ENCODE measurements at regions not wholly inside any gene's neighbourhood (a gene's known extent, or its start where the extent isn't known, plus 50 kb on each side); places are given as distances from the start of the nearest gene placed in this dataset.

DNA sequence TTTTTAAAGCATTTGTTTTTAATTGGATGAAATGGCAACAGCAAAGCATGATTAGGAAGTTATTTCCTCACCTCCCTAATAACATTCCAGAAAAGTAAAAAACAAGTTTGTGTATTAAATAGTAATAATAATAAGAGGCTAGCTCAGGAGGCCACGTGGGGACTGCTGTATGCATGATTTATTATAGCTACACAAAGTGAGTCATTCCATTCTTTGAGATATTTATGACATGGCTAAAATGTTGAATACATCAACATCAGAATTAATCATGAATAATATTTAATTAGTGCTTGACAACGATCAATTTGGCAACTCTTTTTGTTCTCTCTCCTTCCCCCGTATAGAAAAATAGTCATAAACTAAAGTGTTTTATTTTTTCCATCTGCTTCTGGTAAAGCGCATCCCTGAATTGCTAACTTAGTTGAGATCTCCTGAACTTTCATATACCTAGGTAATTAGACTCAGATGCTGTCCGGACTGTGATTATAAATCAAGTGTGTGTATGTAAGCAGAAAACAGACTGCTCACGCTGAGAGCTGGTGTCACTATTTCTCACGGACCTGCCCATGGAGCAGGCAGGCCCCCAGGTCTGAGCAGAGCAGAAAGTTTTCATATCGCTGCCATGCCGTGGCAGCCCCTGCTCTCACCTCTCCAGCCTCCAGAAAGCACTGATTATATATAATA lies 125.7 kb downstream of the WT1 start:
- Mint-ChIP-seq H3K36me3 (ENCODE audit: low read depth) (no peaks in the 10 kb centered on the region), H3K27me3 (ENCODE audit: insufficient read depth, low read depth, poor library complexity) (peaks cover 7% of the 10 kb centered on the region), H3K4me3 (no peak overlapping the region), H3K4me1 (peaks cover 15% of the 10 kb centered on the region), H3K27ac (no peak overlapping the region), H3K9me3 (no peaks in the 10 kb centered on the region)
- H3K4me1 ChIP-seq (ENCODE audit: insufficient read depth) = no peaks in the 10 kb centered on the region; the same call in 1 of the 2 replicates
- no peaks in the 10 kb centered on the region for H3K36me3 ChIP-seq (ENCODE audit: insufficient read depth)
- H3K9me2 ChIP-seq (ENCODE audit: insufficient read depth) = no peaks in the 10 kb centered on the region
- H2AFZ ChIP-seq = no peak overlapping the region
- no peaks in the 10 kb centered on the region for H3K79me2 ChIP-seq (replicated peaks; ENCODE audit: insufficient read depth)
- no peaks in the 10 kb centered on the region for H4K20me1 ChIP-seq (replicated peaks; ENCODE audit: insufficient read depth)
- no peak overlapping the region for H3K27ac ChIP-seq (ENCODE audit: low read depth)
- no peak overlapping the region for H3K4me2 ChIP-seq
- TF ChIP-seq EZH2phosphoT487 (IDR thresholded peaks at IDR 0.05; ENCODE audit: unreplicated experiment) = no peak
- TF ChIP-seq ZNF114 (CRISPR knock-in tag; IDR thresholded peaks at IDR 0.05) = no peak
- no peak for TF ChIP-seq ZNF331 (CRISPR knock-in tag; IDR thresholded peaks at IDR 0.05; ENCODE audit: low read depth)
- TF ChIP-seq NANOG (IDR thresholded peaks at IDR 0.05; ENCODE audit: borderline replicate concordance) = no peak
- TF ChIP-seq JUNB (IDR thresholded peaks at IDR 0.05; ENCODE audit: unreplicated experiment) = no peak
- no peak for TF ChIP-seq EZH2 (IDR thresholded peaks at IDR 0.05; ENCODE audit: low read depth, unreplicated experiment)
- TF ChIP-seq, protein P1, sequence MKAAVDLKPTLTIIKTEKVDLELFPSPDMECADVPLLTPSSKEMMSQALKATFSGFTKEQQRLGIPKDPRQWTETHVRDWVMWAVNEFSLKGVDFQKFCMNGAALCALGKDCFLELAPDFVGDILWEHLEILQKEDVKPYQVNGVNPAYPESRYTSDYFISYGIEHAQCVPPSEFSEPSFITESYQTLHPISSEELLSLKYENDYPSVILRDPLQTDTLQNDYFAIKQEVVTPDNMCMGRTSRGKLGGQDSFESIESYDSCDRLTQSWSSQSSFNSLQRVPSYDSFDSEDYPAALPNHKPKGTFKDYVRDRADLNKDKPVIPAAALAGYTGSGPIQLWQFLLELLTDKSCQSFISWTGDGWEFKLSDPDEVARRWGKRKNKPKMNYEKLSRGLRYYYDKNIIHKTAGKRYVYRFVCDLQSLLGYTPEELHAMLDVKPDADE (IDR thresholded peaks at IDR 0.05) = no peak
- TF ChIP-seq POLR2AphosphoS5 (IDR thresholded peaks at IDR 0.05; ENCODE audit: low read depth) = no peak
- TF ChIP-seq STAT1 (IDR thresholded peaks at IDR 0.05; ENCODE audit: unreplicated experiment) = no peak
- DNase-seq (ENCODE audit: low spot score) (no peak), ATAC-seq (no peak)
- H3F3A ChIP-seq (replicated peaks; ENCODE audit: low read depth) = no peaks in the 10 kb centered on the region
- no peaks in the 10 kb centered on the region for H3K27me3 ChIP-seq (ENCODE audit: insufficient read depth)
- no peak overlapping the region for H3K4me3 ChIP-seq

DNA sequence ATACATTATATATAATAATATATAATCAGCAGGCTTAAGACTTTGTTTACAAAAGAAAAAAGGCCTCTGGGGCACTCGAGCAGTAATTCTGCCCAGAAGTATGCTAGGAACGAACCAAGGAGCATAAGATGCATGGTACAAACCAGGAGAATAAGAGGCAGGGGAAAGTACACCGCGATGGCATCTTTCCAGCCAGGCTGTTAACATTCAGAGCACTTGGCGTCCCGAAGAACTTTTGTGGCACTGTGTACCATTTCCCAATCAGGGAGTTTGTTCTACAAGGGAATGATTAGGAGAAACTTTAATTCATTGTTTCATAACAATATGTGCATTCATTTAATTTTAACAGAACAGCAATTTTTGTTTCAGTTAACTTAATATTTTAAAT lies 125.1 kb downstream of the WT1 start:
- no peak overlapping the region for H2AFZ ChIP-seq
- no peaks in the 10 kb centered on the region; the same call in 1 of the 2 replicates for H3K4me1 ChIP-seq (ENCODE audit: insufficient read depth)
- H3K4me2 ChIP-seq = no peak overlapping the region
- no peaks in the 10 kb centered on the region for H3K27me3 ChIP-seq (ENCODE audit: insufficient read depth)
- H3K9me3 Mint-ChIP-seq = no peaks in the 10 kb centered on the region
- DNase-seq (ENCODE audit: low spot score) (no peak), ATAC-seq (no peak)
- TF ChIP-seq NANOG (IDR thresholded peaks at IDR 0.05; ENCODE audit: borderline replicate concordance) (no peak), ZNF114 (CRISPR knock-in tag; IDR thresholded peaks at IDR 0.05) (no peak), EZH2phosphoT487 (IDR thresholded peaks at IDR 0.05; ENCODE audit: unreplicated experiment) (no peak), POLR2AphosphoS5 (IDR thresholded peaks at IDR 0.05; ENCODE audit: low read depth) (no peak), JUNB (IDR thresholded peaks at IDR 0.05; ENCODE audit: unreplicated experiment) (no peak), EZH2 (IDR thresholded peaks at IDR 0.05; ENCODE audit: low read depth, unreplicated experiment) (no peak)
- TF ChIP-seq, protein P2, sequence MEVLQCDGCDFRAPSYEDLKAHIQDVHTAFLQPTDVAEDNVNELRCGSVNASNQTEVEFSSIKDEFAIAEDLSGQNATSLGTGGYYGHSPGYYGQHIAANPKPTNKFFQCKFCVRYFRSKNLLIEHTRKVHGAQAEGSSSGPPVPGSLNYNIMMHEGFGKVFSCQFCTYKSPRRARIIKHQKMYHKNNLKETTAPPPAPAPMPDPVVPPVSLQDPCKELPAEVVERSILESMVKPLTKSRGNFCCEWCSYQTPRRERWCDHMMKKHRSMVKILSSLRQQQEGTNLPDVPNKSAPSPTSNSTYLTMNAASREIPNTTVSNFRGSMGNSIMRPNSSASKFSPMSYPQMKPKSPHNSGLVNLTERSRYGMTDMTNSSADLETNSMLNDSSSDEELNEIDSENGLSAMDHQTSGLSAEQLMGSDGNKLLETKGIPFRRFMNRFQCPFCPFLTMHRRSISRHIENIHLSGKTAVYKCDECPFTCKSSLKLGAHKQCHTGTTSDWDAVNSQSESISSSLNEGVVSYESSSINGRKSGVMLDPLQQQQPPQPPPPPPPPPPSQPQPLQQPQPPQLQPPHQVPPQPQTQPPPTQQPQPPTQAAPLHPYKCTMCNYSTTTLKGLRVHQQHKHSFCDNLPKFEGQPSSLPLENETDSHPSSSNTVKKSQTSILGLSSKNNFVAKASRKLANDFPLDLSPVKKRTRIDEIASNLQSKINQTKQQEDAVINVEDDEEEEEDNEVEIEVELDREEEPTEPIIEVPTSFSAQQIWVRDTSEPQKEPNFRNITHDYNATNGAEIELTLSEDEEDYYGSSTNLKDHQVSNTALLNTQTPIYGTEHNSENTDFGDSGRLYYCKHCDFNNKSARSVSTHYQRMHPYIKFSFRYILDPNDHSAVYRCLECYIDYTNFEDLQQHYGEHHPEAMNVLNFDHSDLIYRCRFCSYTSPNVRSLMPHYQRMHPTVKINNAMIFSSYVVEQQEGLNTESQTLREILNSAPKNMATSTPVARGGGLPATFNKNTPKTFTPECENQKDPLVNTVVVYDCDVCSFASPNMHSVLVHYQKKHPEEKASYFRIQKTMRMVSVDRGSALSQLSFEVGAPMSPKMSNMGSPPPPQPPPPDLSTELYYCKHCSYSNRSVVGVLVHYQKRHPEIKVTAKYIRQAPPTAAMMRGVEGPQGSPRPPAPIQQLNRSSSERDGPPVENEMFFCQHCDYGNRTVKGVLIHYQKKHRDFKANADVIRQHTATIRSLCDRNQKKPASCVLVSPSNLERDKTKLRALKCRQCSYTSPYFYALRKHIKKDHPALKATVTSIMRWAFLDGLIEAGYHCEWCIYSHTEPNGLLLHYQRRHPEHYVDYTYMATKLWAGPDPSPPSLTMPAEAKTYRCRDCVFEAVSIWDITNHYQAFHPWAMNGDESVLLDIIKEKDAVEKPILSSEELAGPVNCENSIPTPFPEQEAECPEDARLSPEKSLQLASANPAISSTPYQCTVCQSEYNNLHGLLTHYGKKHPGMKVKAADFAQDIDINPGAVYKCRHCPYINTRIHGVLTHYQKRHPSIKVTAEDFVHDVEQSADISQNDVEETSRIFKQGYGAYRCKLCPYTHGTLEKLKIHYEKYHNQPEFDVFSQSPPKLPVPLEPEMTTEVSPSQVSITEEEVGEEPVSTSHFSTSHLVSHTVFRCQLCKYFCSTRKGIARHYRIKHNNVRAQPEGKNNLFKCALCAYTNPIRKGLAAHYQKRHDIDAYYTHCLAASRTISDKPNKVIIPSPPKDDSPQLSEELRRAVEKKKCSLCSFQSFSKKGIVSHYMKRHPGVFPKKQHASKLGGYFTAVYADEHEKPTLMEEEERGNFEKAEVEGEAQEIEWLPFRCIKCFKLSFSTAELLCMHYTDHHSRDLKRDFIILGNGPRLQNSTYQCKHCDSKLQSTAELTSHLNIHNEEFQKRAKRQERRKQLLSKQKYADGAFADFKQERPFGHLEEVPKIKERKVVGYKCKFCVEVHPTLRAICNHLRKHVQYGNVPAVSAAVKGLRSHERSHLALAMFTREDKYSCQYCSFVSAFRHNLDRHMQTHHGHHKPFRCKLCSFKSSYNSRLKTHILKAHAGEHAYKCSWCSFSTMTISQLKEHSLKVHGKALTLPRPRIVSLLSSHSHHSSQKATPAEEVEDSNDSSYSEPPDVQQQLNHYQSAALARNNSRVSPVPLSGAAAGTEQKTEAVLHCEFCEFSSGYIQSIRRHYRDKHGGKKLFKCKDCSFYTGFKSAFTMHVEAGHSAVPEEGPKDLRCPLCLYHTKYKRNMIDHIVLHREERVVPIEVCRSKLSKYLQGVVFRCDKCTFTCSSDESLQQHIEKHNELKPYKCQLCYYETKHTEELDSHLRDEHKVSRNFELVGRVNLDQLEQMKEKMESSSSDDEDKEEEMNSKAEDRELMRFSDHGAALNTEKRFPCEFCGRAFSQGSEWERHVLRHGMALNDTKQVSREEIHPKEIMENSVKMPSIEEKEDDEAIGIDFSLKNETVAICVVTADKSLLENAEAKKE (CRISPR knock-in tag; IDR thresholded peaks at IDR 0.05) = no peak
- TF ChIP-seq, protein P3, sequence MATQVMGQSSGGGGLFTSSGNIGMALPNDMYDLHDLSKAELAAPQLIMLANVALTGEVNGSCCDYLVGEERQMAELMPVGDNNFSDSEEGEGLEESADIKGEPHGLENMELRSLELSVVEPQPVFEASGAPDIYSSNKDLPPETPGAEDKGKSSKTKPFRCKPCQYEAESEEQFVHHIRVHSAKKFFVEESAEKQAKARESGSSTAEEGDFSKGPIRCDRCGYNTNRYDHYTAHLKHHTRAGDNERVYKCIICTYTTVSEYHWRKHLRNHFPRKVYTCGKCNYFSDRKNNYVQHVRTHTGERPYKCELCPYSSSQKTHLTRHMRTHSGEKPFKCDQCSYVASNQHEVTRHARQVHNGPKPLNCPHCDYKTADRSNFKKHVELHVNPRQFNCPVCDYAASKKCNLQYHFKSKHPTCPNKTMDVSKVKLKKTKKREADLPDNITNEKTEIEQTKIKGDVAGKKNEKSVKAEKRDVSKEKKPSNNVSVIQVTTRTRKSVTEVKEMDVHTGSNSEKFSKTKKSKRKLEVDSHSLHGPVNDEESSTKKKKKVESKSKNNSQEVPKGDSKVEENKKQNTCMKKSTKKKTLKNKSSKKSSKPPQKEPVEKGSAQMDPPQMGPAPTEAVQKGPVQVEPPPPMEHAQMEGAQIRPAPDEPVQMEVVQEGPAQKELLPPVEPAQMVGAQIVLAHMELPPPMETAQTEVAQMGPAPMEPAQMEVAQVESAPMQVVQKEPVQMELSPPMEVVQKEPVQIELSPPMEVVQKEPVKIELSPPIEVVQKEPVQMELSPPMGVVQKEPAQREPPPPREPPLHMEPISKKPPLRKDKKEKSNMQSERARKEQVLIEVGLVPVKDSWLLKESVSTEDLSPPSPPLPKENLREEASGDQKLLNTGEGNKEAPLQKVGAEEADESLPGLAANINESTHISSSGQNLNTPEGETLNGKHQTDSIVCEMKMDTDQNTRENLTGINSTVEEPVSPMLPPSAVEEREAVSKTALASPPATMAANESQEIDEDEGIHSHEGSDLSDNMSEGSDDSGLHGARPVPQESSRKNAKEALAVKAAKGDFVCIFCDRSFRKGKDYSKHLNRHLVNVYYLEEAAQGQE (IDR thresholded peaks at IDR 0.05; ENCODE audit: unreplicated experiment) = no peak
- no peak overlapping the region for H3K4me3 Mint-ChIP-seq
- H3K36me3 ChIP-seq (ENCODE audit: insufficient read depth) = no peaks in the 10 kb centered on the region
- peaks cover 7% of the 10 kb centered on the region for H3K27me3 Mint-ChIP-seq (ENCODE audit: insufficient read depth, low read depth, poor library complexity)
- no peak overlapping the region for H3K27ac Mint-ChIP-seq
- no peaks in the 10 kb centered on the region for H3K79me2 ChIP-seq (replicated peaks; ENCODE audit: insufficient read depth)
- no peak overlapping the region for H3K4me3 ChIP-seq
- H3K4me1 Mint-ChIP-seq = peaks cover 15% of the 10 kb centered on the region
- H4K20me1 ChIP-seq (replicated peaks; ENCODE audit: insufficient read depth) = no peaks in the 10 kb centered on the region
- H3K9me2 ChIP-seq (ENCODE audit: insufficient read depth) = no peaks in the 10 kb centered on the region
- no peaks in the 10 kb centered on the region for H3K36me3 Mint-ChIP-seq (ENCODE audit: low read depth)
- H3F3A ChIP-seq (replicated peaks; ENCODE audit: low read depth) = no peaks in the 10 kb centered on the region
- H3K27ac ChIP-seq (ENCODE audit: low read depth) = no peak overlapping the region

Data from GM23338 (cell line).